CD4-positive, alpha-beta T cell treated with Interleukin-17A for 4 hours (primary cell): ENCODE measurements at regions not wholly inside any gene's neighbourhood (a gene's known extent, or its start where the extent isn't known, plus 50 kb on each side); places are given as distances from the start of the nearest gene placed in this dataset.

ENCODE experiments used
- DNase-seq: peaks from one replicate; pipeline ENCODE4 v3.0.0-alpha.2; 2020; ENCODE audit warnings: mixed read lengths

DNA sequence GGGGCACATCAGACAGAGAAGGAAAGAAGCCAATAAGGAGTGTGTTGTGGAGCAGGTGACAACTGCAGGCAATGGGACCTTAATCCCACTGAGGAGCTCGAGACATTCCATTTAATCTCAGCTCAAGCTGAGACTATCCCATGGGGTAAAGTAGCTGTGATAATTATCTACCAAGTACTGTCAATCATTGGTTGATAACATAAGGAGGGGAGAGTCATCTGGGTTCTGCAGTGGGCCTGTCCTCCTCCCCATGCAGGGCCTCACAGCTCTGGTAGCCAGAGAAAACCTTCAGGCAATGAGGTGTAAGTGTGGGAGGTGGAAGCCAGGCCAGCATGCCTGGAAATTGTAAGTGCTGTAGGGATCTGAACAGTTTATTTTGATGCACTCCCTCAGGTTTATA is 375.0 kb upstream of the ARID1B start:
- no peak for DNase-seq

DNA sequence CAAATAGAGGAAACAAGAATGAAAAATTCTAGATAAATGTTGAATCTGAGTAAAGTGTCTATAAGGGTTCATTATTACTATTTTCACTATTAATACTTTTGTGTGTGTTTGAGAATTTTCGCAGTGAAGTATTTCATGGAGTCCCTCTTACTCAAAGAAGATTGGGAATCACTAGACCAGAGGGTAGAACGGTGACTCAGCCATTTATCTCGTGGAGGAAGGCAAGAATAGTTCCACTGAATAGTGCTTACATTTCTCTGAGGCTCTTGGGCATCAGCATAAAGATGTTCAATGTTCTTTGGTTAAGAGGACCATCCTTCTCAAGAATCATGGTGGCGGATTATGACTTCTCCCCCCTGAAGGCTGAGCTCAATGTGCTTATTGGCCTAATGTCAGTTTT is 376.7 kb upstream of the ARID1B start:
- no peak for DNase-seq

DNA sequence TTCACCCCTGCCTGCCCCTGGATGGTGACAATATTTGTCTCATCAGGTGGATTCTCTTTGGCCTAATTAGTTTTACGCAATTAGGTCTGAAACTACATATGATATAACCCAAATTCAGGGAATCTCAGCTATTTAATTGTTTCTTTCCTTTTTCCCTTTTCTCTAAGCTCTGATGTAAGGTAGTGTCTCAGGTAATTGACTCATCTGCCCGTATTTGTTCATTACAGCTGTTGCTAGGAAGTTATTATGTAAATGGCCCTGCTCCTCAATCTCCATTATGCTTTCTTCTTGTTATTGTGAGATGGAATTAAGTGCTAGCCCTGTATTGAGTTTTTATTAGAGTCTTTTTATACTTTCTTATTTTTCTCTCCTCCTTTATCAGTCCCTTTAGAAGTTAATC is 378.2 kb upstream of the ARID1B start:
- no peak for DNase-seq

DNA sequence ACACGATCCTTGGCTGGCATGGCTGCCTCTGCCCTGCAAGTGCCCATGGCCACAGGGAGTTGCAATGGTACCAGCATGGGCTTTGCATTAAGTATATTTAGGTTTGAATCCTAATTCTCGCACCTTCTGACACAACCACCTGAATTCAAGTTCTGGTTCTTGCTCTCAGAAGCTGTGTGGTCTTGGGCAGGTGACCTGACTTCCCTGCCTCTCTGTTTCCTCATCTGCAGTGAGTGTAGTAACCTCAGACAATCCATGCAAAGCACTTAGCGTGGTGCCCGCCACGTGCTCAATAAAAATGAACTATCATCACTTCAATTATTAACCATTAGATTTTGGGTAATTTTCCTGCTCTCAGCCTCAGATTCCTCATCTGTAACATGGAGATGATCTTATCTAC is 378.8 kb upstream of the ARID1B start:
- DNase-seq: peak; percentile 12

DNA sequence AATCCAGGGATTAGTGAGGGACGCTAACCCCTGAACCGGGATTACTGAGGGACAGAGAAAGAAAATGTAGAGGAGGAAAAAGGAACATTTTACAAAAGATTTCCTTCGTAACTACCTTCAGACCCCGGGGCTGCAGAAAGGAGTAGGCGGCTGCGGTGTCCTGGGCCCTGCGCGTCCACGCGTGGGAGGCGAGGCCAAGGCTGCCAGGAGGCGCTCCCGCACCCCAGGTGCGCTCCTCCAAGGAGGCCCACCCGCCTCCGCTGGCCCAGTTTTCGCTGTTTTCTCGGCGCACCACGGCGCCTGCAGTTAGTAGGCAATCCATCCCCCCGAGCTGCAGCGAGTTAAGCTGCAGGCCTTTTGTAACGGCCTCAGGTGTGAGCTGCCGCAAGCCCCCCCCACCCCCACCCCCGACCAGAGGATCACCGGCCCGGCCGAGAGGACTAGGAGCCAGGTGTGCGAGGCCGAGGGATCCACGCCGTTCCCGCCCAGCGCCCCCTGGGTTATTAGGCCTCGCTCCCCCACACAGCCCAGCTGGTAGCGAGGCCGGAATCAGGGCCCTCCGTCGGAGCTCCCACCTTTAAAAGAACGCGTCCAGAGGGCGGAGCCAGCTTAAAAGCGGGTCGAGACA is 380.3 kb upstream of the ARID1B start:
- DNase-seq: peak; percentile 45

DNA sequence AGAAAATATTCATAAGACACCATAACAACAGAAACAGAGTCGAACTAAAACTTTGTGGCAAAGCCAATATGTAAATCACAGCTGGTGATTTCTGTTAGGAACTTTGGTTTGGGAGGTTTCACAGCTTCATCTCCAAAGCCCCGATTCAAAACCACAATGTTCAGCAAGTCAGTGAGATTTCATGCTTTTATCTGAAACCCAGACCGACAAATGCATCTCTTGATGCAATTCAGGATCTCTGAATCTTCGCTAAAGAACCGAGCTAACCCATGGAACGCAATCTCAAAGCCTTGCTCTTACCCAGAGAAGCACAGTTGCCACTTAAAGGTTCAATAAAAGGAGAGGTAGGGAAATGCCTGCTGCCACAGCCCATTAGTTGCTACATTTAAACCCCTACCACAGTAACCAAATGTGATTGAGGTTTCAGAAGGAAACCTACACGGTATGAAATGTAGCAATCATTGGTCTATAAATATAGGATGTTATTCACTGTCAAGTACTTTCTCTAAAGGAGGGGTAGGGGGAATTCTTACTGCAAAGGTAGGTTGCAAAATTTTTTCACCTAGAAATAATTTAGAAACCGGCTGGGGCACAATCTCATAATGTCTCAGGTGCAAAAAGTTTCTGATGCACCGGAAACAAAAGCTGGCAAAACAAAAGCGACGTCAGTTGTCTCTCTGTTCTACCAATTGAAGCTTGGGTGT is 381.0 kb upstream of the ARID1B start:
- DNase-seq: peak; percentile 46

DNA sequence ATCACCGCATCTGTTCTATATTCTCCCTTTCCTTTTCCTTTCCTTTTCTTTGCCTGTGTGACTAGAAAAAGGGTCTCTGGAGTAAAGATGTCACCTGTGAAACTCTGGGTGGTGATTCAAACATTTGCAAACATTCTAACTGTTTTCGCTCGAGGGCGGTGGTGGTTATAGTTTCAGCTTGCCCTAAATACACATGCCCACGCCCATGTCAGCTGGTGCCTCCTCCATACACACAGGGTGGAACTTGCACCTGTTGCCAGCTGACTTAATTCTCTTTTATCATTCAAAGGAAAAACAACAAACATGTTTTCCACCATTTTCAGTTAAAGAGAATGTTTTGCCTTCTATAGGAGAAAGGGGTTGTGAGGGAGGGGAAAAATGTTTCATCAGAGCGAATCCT is 381.9 kb upstream of the ARID1B start:
- peak; percentile 70 for DNase-seq

DNA sequence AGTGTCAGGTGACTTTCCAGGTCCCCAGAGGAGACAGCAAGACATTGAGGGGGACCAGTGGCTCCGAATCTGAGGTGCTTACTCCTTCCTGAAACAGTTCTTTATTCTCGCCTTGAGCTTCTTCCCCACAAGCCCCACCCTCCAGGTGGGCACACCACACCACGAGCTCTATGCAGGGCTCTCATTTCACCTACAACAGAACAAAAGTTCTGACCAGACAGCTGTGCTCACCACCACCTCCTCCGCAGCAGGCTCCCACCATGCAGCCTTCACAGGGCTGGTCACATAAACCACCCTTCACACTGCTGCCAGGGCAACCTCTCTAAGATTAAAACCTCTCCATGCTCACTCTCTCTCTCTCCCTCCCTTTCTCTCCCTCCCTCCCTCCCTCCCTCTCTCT is 384.5 kb upstream of the ARID1B start:
- DNase-seq: peak; percentile 7

DNA sequence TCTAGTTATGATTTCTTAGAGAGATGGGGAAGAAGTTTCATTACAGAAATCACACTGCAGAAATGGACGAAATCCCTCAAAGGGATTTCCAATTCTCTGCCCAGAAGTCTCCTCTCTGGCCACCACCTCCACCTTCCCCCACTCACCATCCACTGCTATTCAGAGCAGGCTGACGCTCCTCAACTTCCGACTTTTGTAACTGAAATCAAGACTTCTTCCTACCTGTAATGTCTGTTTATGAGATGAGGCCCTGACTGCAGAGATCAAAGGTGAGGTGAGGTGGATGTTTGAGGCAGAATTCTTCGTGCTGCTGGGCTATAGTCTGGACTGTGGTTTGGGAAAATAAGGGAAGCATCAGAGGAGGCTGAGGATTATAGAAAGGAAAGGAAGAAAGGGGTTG is 385.2 kb upstream of the ARID1B start:
- DNase-seq: no peak

DNA sequence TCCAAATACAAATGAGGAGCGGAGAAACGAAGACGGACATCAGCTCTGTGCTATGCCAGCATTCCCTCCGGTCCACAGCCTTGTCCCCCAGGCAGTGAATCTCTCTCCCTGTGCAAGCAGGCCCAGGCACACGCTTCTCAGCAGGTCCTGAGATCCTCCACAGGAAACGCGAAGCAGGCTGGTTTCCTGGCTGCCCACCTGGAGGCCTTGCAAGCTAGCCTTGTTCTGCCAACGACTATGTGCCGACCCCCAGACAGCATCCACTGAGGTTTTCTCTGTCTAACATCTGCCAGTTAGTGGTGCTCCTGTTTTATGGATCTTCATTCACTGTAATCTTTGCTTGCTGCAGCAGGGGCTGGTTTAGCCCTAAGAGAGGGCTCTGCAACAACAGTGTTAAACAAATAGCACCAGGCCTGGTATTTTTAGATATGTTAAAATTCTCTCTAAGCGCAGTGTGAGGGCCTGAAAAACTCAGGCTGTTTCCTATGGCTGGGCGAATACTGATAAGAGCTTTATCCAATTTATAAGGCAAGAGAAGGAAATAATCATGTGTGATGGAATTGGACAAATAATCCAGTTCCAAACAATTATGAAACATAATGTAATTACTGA is 386.0 kb upstream of the ARID1B start:
- peak; percentile 30 for DNase-seq

DNA sequence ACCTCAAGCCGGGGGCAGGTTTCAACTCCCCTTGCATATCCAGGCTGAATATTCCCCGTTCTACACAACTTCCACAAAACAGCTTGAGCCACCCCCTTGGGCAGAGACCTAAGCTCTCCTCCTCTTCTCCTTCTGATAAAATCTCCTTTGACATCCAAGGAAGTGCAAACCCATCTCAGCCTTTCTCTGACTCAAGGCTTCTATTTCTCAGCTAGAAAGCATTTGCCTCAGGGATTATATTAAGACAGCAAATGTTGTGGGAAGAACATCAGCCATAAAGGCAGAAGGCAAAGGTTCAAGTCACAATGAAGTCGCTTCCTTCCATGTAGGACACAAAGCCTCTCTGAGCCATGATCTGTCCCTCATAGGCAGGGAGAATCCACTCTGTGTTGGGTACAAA is 386.6 kb upstream of the ARID1B start:
- no peak for DNase-seq

DNA sequence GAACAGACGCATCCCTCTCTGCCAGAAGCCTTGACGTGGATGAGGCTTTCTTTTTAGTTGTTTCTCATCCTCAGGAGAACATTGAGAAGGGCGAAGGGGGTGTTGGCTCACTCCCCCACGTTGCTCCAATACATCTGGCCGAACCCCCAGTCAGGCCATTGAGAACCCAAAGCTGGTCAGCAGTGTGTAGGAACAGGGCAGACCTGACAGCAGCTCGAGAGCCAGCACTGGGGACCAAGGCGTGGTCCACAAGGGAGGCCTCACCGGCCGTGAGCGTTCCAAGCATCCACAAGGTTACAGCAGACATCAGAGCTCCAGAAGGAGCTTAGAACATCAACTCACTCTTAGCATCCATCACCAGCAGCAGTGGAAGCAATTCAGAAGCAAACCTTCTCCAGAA is 387.9 kb upstream of the ARID1B start:
- no peak for DNase-seq

DNA sequence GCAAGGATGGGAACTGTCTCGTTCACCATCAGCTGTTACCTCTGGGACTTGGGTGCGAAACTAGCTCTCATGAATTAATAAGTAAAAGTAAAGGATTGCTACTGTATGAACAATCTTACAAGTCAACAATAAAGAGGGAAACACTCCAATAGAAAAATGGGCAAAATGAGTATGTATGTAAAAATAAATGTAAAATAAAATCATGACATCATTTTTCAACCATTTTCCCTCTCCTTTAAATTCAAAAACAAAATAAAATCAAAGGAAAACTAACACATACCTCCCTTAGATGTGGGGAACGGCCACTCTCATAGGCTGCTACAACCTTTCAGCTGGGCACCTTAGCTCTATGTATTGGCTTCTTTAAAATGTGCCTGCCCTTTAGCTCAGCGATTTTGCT is 389.7 kb upstream of the ARID1B start:
- DNase-seq: no peak

DNA sequence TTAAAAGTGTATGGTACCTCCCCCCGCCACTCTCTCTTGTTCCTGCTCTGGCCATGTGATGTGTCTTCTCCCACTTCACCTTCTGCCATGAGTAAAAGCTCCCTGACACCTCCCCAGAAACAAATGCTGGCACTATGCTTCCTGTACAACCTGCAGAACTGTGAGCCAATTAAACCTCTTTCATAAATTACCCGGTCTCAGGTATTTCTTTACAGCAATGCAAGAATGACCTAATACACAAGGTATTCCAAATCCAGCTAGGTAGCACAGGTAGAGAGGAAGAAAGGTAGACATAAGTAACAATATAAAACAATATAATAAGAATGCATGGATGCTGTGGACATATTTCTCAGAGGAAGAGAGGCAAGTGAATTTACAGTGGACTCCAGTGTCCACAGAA is 394.1 kb upstream of the ARID1B start:
- DNase-seq: no peak

DNA sequence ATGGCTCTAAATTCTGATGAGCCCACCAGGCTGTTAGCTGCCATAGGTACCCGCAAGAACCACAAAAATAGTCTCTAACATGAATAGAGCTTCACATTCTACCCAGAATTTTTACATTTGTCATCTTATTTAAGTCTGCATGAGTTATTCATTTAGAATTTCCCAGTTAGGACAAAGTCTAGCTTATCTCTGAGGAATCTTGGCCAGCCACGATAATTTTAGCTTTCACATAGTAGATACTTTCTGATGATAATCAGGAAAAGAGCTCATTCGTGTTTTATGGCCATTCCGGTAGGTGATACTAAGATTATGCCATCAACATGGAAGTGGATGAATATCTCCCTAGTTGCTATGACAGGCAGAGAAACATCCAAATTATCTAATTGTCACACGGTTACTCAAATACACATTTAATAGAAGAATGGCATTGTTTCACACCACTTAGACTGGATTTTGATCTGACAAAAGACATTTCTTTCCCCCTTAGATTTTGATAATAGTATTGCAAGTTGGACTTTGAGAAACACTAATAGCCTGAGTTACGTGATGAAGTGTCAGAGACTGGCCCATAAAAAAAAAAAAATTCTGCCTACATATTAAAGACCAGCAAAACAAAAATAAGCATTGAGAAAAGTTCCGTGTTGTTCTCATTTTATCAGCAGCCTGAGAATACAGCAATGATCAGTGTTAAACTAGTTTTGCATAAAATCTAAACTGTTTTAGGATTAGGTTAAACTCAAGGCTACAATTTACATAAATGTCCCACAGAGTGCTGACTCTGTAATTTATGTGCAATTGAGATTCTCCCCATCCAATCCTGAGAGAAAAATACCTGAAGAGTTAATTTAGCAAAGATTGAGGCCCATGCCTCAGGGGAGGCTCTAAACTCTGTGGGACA is 397.5 kb upstream of the ARID1B start:
- DNase-seq: no peak

DNA sequence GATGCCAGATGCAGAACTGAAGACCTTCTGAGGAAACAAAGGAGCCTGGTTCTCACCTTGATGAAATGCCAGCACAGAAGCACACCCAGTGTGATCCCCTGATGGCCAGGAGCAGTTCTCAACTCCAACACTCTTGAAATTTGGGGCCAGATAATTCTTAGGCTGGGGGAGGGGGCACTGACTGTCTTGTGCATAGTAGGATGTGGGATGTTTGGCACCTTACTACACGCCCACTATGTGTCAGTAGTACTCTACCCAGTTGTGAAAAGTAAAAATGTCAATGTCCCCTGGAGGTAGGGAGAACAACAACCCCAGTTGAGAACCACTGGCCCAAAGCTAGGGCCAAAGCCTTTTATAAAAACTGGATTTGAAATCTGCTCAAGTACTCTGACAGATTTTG is 398.3 kb upstream of the ARID1B start:
- peak; percentile 26 for DNase-seq

DNA sequence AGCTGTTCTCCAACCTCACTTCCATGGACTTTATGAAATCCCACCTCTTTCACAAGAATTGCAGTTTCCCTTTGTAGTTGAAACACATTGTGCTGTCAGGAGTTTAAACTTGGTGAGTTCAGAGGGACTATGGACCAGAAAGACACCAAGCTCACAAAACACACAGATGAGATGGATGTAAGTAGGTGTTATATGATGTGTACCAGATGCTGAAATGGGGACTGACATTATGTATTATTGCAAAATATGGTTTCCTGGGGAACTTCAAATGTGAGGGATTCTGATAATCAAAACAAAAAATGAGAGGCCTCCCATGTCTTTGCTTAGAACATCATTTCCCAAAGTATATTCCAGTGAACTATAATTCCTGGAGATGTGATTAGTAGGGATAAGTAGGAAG is 401.1 kb upstream of the ARID1B start:
- DNase-seq: no peak

DNA sequence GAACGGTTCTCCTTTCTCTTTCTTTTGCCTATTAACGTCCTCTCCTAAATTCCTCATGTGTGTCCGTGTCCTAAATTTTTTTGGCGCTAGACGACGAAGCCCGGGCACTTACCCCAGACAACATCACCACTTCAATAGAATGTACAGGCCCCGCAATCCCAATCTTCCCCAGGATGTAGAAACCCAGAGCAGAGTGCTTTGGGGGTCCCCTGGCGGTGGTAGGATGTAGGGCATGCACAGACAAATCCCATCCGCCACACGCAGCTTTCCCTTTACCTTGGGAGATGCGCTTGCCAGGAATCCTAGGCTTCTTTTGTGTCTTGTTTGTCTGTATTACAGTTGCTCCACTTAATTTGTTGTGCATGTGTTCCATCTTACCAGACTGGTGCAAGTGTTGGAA is 417.3 kb upstream of the ARID1B start:
- DNase-seq: no peak

DNA sequence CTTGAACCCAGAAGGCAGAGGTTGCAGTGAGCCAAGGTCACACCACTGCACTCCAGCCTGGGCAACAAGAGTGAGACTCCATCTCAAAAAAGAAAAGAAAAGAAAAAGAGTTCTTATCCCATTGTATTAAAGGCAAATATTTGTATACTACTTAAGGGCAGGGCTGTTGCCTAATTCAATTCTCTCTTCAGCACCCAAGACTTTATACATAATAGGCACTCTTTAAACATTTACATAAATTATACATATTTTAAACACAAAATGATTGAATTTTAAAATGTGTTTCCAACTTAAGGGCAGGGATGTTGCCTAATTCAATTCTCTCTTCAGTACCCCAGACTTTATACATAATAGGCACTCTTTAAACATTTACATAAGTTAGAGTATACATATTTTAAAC is 424.3 kb upstream of the ARID1B start:
- no peak for DNase-seq

DNA sequence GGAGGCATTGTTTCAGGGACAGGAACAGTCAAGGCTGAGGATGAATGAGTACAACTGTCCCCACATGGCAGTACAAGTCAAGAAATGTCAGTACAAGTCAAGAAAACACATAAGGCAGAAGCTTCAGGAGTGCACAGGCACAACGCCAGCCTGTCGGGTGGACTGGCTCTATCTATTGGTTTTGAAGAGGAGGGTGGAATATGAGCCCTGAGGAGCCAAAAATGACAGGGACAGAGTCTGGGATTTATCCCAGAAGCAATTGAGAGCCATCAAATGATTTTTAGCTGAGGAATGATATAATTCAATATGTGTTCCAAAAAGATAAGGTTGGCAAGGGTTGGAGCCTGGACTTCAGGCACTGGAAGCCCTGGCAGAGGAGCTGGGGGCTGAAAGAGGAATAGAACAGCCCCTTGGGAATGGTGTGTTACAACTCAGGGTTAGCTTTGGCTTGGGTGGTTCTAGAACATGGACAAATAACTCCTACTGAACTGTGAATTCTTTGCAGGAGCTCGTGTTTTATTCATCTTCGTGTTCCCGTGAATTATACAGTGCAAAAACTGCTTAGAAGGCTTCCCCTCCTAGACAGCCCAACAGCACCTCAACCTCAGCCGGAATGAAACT is 425.7 kb upstream of the ARID1B start:
- DNase-seq: no peak

DNA sequence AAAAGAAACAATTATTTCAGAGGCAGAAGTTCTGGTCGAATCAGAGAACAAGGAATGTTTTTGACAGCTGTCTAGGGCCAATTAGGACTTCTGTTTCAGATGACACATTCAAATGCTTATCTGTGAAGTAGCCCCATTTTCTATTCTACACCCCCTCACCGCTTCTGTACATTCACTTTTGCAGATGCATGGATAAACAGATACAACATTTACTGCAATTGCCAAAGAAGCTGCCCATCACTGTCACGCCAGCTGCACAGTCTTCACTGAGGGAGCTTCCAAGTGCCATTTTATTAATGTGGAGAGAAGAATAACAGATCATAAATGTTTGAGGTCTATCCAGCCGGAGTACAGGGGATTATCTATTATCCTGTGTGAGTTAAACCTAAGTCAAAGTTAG is 426.8 kb upstream of the ARID1B start:
- DNase-seq: no peak

DNA sequence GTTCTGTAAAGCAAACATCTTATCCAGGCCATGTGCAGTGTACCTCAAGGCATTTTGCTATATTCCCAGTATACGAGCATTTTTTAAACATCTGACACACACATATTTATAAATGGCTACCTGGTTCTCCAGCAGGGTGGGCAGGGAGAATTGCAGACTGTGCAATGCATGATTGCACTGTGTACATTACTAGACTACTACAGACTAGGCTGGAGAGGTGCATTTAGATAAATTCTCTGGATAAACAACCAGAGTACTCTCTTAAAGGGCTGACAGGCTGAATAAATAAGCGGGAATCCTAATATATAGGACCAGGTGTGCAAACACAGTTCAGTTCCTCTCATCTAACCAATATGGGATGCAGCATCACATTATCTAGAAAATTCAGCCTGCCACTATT is 428.3 kb upstream of the ARID1B start:
- no peak for DNase-seq

DNA sequence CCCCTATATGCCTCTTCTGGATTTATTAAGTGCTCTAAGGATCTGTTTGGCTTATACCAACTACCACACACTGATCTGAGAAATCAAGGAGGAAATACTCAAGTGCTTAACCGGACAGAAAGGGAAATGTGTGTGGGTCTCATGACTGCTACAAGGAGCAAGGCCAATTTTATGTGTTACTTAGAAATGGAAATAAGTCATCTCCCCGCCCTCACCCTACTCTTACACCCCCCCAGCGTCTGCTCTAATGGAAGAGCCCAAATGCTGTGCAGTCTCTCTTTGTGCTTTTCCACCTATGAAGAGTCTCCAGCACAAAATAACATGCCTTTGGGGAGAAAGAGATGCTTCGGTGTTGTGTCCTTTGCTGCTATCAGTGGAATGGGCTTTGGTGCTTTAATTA is 428.8 kb upstream of the ARID1B start:
- no peak for DNase-seq
